ENCODE measurements at regions not wholly inside any gene's neighbourhood (a gene's known extent, or its start where the extent isn't known, plus 50 kb on each side); places are given as distances from the start of the nearest gene placed in this dataset.

GRCh38 chr3:43789028-43789427 lies 98.3 kb downstream of the ABHD5 start:
- H3K9me3 Mint-ChIP-seq, result no peaks in the 10 kb centered on the region
- H3K27me3 Mint-ChIP-seq (ENCODE audit: insufficient read depth), result peaks cover 31% of the 10 kb centered on the region
- DNase-seq, result peak; percentile 18
- H3K4me1 ChIP-seq (ENCODE audit: control insufficient read depth, insufficient read depth, low read length), result peaks cover 17% of the 10 kb centered on the region
- H3K9me3 ChIP-seq (ENCODE audit: control insufficient read depth, low read length), result no peaks in the 10 kb centered on the region
- no peaks in the 10 kb centered on the region for H3K36me3 Mint-ChIP-seq (ENCODE audit: low read depth)
- peaks cover 21% of the 10 kb centered on the region for H3K27me3 ChIP-seq (ENCODE audit: control insufficient read depth, insufficient read depth, low read length, poor library complexity, severe bottlenecking)
- no peaks in the 10 kb centered on the region for H3K36me3 ChIP-seq (ENCODE audit: control insufficient read depth, insufficient read depth, low read length)
- H3K4me3 ChIP-seq (ENCODE audit: low read length), result no peak overlapping the region
- H3K4me1 Mint-ChIP-seq, result peaks cover 11% of the 10 kb centered on the region
- H3K27ac ChIP-seq (ENCODE audit: low read depth, low read length), result no peak overlapping the region
- no peak overlapping the region for H3K9ac ChIP-seq (ENCODE audit: extremely low read depth, low read length, poor library complexity, severe bottlenecking)
- WGBS, 2 experiments (ENCODE audit: insufficient coverage in 1 of 2, insufficient read length in 1 of 2), result 77 to 100% methylated on average over 1 of the region's 1 CpG
- H3K4me3 Mint-ChIP-seq, result no peak overlapping the region
- H3K27ac Mint-ChIP-seq, result no peak overlapping the region
- no peak for TF ChIP-seq CTCF (conservative IDR thresholded peaks at IDR 0.05)

GRCh38 chr3:43790060-43790459 lies 99.3 kb downstream of the ABHD5 start:
- H3K27me3 Mint-ChIP-seq (ENCODE audit: insufficient read depth), result peaks cover 31% of the 10 kb centered on the region
- no peak overlapping the region for H3K9ac ChIP-seq (ENCODE audit: extremely low read depth, low read length, poor library complexity, severe bottlenecking)

GRCh38 chr3:43790476-43790875 lies 99.7 kb downstream of the ABHD5 start:
- Mint-ChIP-seq H3K4me3 (no peak overlapping the region), H3K4me1 (peaks cover 9% of the 10 kb centered on the region), H3K36me3 (ENCODE audit: low read depth) (no peaks in the 10 kb centered on the region), H3K27me3 (ENCODE audit: insufficient read depth) (peaks cover 31% of the 10 kb centered on the region), H3K27ac (no peak overlapping the region), H3K9me3 (no peaks in the 10 kb centered on the region)
- H3K27ac ChIP-seq (ENCODE audit: low read depth, low read length), result no peak overlapping the region
- no peak overlapping the region for H3K9ac ChIP-seq (ENCODE audit: extremely low read depth, low read length, poor library complexity, severe bottlenecking)
- no peaks in the 10 kb centered on the region for H3K36me3 ChIP-seq (ENCODE audit: control insufficient read depth, insufficient read depth, low read length)
- peaks cover 16% of the 10 kb centered on the region for H3K4me1 ChIP-seq (ENCODE audit: control insufficient read depth, insufficient read depth, low read length)
- H3K4me3 ChIP-seq (ENCODE audit: low read length), result no peak overlapping the region
- no peak for DNase-seq
- H3K9me3 ChIP-seq (ENCODE audit: control insufficient read depth, low read length), result no peaks in the 10 kb centered on the region
- 90 to 97% methylated on average over 3 to 6 of the region's 6 CpGs for whole genome bisulfite sequencing, 2 experiments (ENCODE audit: insufficient coverage in 1 of 2, insufficient read length in 1 of 2)
- peaks cover 21% of the 10 kb centered on the region for H3K27me3 ChIP-seq (ENCODE audit: control insufficient read depth, insufficient read depth, low read length, poor library complexity, severe bottlenecking)
- no peak for TF ChIP-seq CTCF (conservative IDR thresholded peaks at IDR 0.05)

More at GRCh38 chr3:43790060-43790459, 99.3 kb downstream of the ABHD5 start:
- no peaks in the 10 kb centered on the region for H3K9me3 ChIP-seq (ENCODE audit: control insufficient read depth, low read length)
- 86 to 98% methylated on average over 4 to 5 of the region's 5 CpGs for WGBS, 2 experiments (ENCODE audit: insufficient coverage in 1 of 2, insufficient read length in 1 of 2)
- H3K36me3 Mint-ChIP-seq (ENCODE audit: low read depth), result no peaks in the 10 kb centered on the region
- DNase-seq, result no peak
- no peak overlapping the region for H3K4me3 ChIP-seq (ENCODE audit: low read length)
- H3K4me1 Mint-ChIP-seq, result peaks cover 11% of the 10 kb centered on the region
- no peak overlapping the region for H3K27ac ChIP-seq (ENCODE audit: low read depth, low read length)
- no peak overlapping the region for H3K4me3 Mint-ChIP-seq
- no peaks in the 10 kb centered on the region for H3K36me3 ChIP-seq (ENCODE audit: control insufficient read depth, insufficient read depth, low read length)
- H3K4me1 ChIP-seq (ENCODE audit: control insufficient read depth, insufficient read depth, low read length), result peaks cover 17% of the 10 kb centered on the region
- H3K27ac Mint-ChIP-seq, result no peak overlapping the region
- no peaks in the 10 kb centered on the region for H3K9me3 Mint-ChIP-seq
- no peak for TF ChIP-seq CTCF (conservative IDR thresholded peaks at IDR 0.05)
- H3K27me3 ChIP-seq (ENCODE audit: control insufficient read depth, insufficient read depth, low read length, poor library complexity, severe bottlenecking), result peaks cover 21% of the 10 kb centered on the region
